Neuron (in vitro differentiated cells): ENCODE measurements at regions not wholly inside any gene's neighbourhood (a gene's known extent, or its start where the extent isn't known, plus 50 kb on each side); places are given as distances from the start of the nearest gene placed in this dataset.
"Not testable (repeated sequence)": the region's sequence is repeated elsewhere in the genome, so short reads cannot be mapped to it uniquely, and the experiment has no call there.

Experiments used
- H2AFZ ChIP-seq: one replicate; pipeline ENCODE4 v1.6.1; 2013; ENCODE audit warnings: low read depth, mild to moderate bottlenecking, inconsistent platforms, low read length, moderate library complexity
- H3K27me3 ChIP-seq: one replicate; pipeline ENCODE4 v1.6.1; 2013; ENCODE audit warnings: low read length; ENCODE audit not compliant: insufficient read depth
- H3K36me3 ChIP-seq: one replicate; pipeline ENCODE4 v1.6.1; 2013; ENCODE audit warnings: low read length; ENCODE audit not compliant: insufficient read depth
- H3K4me1 ChIP-seq: one replicate; pipeline ENCODE4 v1.6.1; 2013; ENCODE audit warnings: low read length; ENCODE audit not compliant: insufficient read depth
- H3K4me3 ChIP-seq: 2 replicates; pipeline ENCODE4 v1.5.1; 2013; ENCODE audit warnings: mild to moderate bottlenecking, low read length, moderate library complexity
- H3K9me3 ChIP-seq: one replicate; pipeline ENCODE4 v1.6.1; 2013; ENCODE audit warnings: low read length

DNA sequence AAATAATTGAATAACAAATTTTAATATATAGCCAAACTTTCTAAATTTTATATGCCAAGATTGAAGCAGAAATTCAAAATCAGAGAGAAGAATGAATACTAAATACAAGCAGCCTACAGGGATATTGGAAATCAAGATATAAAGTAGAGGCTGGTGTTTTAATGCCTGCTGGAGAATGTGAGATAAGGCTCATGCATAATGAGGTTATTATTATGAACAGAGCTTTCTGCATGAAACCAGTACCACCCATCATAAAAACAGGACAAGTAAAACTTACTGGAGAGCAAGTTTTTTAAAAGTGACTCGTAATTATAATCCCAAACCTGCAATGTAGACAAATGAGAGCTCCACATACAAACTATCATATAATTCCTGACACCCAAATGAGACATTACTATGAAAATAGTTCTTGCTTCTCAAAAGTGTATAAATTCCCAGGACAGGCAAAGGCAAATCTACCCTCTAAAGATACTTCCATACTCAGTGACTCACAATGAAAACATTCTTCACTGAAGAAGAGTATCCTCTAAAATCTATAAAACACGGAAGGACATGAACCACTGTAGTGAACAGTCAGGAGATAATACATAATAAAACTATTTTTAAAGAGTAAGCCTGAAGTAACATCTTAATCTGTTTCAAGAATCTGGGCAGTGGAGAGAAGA, 532.0 kb upstream of the GRAMD2B start:
- Histone ChIP-seq H3K4me3 (no peak overlapping the region), H2AFZ (no peak overlapping the region), H3K9me3 (no peaks in the 10 kb centered on the region), H3K4me1 (no peaks in the 10 kb centered on the region), H3K27me3 (no peaks in the 10 kb centered on the region), H3K36me3 (no peaks in the 10 kb centered on the region)

DNA sequence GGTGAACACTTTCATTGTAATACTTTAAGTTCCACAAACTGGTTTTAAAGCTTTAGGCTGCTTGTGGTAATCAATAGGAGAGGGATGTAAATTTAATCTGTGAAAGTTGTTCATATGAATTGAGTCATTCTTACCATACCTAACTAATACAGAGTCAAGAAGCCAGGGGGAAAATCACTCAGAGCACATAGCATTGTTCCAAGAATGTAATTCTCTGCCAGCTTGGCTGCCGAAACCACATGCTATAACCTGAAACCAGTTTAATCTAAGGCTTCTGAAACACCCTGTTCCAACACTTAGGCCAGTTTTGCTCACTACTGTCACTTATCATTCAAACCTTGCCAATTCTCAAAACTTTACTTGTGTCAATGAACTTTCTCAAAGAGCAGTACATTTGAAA, 528.8 kb upstream of the GRAMD2B start:
- no peak overlapping the region for H2AFZ ChIP-seq
- H3K36me3 ChIP-seq: no peaks in the 10 kb centered on the region
- no peaks in the 10 kb centered on the region for H3K4me1 ChIP-seq
- no peaks in the 10 kb centered on the region for H3K27me3 ChIP-seq
- H3K4me3 ChIP-seq: no peak overlapping the region
- no peaks in the 10 kb centered on the region for H3K9me3 ChIP-seq

DNA sequence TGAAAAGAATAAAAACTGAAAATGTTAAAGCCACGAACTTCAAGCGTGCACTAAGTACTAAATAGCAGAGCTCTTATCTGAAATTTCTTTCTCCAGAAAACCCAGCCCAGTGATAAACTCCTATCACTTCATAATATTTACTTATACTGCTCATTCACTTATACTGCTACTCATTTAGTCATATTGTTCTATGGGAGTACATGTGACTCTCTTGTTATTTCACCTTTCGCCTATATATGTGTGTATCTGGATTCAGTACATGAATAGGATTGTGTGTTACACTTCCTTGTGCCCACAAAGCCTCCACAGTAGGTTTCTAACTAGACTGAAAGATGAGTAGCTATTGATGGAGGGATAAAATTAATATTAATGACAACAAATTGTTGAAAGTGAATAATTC, 526.8 kb upstream of the GRAMD2B start:
- H3K27me3 ChIP-seq: no peaks in the 10 kb centered on the region
- no peaks in the 10 kb centered on the region for H3K4me1 ChIP-seq
- H2AFZ ChIP-seq: no peak overlapping the region
- no peak overlapping the region for H3K4me3 ChIP-seq
- H3K9me3 ChIP-seq: no peaks in the 10 kb centered on the region
- no peaks in the 10 kb centered on the region for H3K36me3 ChIP-seq

DNA sequence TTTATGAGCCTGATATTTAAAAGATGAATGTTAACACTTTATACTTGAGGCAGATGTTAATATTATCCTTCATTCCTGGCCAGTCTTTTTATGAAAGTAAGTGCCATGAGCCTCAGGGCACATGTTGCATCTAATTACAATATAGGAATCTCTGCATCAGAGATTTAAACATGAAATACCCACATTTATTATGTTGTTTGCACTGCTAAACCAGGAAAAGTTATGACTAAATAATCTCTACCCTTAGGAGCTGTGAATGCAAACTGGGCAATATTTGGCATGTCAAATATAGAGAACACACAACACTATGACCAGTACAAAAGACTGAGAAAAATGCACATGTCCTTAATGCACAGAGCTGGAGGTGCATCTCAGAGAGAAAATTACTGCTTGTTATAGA, 526.1 kb upstream of the GRAMD2B start:
- Histone ChIP-seq H3K4me1 (no peaks in the 10 kb centered on the region), H2AFZ (no peak overlapping the region), H3K27me3 (no peaks in the 10 kb centered on the region), H3K4me3 (no peak overlapping the region), H3K36me3 (no peaks in the 10 kb centered on the region), H3K9me3 (no peaks in the 10 kb centered on the region)

DNA sequence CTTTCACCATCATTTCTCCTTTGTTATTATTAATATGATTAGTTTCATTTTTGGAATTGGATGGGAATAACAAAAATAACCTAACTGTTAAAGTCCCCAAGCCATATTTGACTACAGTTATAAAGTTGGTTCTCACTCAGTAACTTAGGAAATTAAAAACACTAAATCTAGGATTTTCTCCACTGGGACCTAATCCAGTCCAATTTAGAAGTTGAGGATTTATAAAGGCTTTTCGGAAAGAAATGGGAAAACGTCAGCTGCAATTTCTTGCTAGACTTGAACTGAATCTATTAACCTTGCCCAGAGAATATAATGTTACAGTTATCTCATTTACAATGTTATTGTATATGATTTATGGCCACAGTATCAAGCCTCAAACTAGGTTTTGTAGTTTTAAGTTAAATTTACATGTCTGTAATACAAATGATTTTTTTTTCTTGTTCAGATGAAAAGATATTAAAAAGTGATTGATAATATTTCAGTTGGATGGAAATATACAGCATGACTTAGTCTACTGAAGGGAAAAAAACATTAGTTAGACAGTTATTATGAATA, 524.3 kb upstream of the GRAMD2B start:
- H3K27me3 ChIP-seq: no peaks in the 10 kb centered on the region
- H2AFZ ChIP-seq: no peak overlapping the region
- no peaks in the 10 kb centered on the region for H3K36me3 ChIP-seq
- no peaks in the 10 kb centered on the region for H3K9me3 ChIP-seq
- no peak overlapping the region for H3K4me3 ChIP-seq
- H3K4me1 ChIP-seq: no peaks in the 10 kb centered on the region

DNA sequence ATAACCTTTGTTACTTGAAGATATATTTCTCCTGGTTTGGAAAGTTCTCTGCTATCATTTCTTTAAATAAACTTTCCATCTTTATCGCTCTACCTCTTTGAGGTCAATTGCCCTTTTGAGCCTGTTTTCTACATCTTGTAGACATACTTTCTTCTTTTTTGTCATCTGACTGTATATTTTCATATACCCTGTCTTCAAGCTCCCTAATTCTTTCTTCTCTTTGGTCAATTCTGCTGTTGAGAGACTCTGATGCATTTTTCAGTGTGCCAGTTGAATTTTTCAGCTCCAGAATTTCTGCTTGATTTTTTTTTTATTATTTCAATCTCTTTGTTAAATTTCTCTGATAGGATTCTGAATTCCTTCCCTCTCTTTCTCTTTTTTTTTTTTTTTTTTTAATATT, 511.2 kb upstream of the GRAMD2B start:
- H2AFZ ChIP-seq: no peak overlapping the region
- H3K27me3 ChIP-seq: no peaks in the 10 kb centered on the region
- H3K9me3 ChIP-seq: peaks cover 4% of the 10 kb centered on the region
- H3K4me1 ChIP-seq: no peaks in the 10 kb centered on the region
- H3K36me3 ChIP-seq: no peaks in the 10 kb centered on the region
- H3K4me3 ChIP-seq: no peak overlapping the region

DNA sequence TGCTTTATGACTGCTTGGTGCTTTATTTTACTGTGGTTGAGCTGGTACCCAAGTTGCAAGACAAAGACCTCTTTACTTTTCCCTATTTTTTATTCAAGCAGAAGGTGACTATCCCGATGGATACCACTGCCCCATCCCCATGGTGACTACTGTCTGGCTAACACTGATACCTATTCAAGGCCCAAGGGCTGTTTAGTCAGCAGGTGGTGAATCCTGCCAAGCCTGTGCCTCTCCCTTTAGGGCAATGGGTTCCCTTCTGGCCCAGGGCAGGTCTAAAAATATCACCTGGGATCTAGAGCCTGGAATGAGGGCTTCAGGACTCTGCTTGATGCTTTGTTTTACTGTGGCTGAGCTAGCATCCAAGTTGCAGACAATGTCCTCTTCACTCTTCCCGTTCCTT, 510.0 kb upstream of the GRAMD2B start:
- H3K4me1 ChIP-seq: no peaks in the 10 kb centered on the region
- H3K4me3 ChIP-seq: no peak overlapping the region
- no peaks in the 10 kb centered on the region for H3K27me3 ChIP-seq
- no peaks in the 10 kb centered on the region for H3K36me3 ChIP-seq
- H3K9me3 ChIP-seq: peaks cover 4% of the 10 kb centered on the region
- no peak overlapping the region for H2AFZ ChIP-seq

DNA sequence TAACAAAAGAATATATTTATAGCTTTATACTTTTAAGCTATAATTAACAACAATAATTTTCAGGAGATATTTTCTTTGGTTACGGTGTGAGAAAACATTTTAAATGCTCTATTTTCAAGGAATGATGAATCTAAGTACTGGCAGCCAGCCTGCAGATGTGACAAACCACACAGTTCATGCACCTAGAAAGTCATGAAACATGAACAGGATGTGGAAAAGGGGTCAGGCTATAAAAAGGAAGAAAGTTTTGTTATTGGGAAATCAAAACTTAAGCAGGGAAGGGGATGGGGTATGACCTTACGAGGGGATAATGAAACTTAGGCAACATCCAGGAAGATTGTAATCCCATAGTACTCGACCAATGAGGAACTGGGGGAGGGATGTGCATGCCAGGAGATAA, 508.7 kb upstream of the GRAMD2B start:
- Histone ChIP-seq H3K4me3 (no peak overlapping the region), H2AFZ (no peak overlapping the region)

DNA sequence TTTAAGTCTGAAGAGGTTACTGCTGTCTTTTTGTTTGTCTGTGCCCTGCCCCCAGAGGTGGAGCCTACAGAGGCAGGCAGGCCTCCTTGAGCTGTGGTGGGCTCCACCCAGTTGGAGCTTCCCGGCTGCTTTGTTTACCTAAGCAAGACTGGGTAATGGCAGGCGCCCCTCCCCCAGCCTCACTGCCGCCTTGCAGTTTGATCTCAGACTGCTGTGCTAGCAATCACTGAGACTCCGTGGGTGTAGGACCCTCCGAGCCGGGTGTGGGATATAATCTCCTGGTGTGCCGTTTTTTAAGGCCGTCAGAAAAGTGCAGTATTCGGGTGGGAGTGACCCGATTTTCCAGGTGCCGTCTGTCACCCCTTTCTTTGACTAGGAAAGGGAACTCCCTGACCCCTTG, 499.3 kb upstream of the GRAMD2B start:
- H3K4me3 ChIP-seq, H2AFZ ChIP-seq, H3K4me1 ChIP-seq, H3K36me3 ChIP-seq, H3K27me3 ChIP-seq, H3K9me3 ChIP-seq: not testable (repeated sequence)

More for the DNA sequence above, 508.7 kb upstream of the GRAMD2B start:
- Histone ChIP-seq H3K27me3 (no peaks in the 10 kb centered on the region), H3K9me3 (peaks cover 4% of the 10 kb centered on the region), H3K36me3 (no peaks in the 10 kb centered on the region), H3K4me1 (no peaks in the 10 kb centered on the region)

DNA sequence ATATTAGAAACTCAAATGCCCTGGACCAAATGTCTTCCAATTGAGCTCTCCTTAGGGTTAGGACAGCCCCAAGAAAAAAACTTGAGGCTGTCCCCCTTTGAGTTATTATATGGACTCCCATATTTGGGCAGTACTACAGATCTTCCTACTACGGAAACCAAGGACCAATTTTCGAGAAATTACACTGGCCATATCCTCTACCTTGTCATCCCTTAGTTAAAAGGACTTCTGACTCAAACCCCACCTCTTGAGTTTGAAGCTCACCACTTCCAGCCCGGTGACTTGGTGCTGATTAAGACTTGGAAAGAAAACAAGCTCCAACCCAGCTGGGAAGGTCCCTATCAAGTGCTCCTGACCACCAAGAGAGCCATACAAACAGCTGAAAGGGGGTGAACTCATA, 497.0 kb upstream of the GRAMD2B start:
- Histone ChIP-seq H3K4me3 (no peak overlapping the region), H3K9me3 (peaks cover 3% of the 10 kb centered on the region), H3K36me3 (no peaks in the 10 kb centered on the region), H2AFZ (no peak overlapping the region), H3K4me1 (no peaks in the 10 kb centered on the region), H3K27me3 (no peaks in the 10 kb centered on the region)

DNA sequence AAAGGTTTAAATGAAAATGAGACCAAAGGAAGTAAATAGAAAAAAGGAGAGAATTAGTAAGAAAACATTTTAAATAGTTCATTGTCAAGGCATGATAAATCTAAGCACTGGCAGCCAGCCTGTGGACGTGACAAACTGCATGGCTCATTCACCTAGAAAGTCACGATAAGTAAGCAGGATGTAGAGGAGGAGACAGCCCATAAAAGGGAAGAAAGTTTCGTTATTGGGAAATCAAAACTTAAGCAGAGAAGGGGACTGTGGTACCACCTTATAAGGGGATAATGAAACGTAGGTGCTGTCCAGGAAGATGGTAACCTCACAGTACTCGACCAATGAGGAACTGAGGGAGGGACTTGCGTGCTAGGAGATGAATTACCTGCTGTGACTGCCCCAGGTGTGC, 494.5 kb upstream of the GRAMD2B start:
- H3K4me3 ChIP-seq: no peak overlapping the region
- H3K27me3 ChIP-seq: no peaks in the 10 kb centered on the region
- no peak overlapping the region for H2AFZ ChIP-seq
- no peaks in the 10 kb centered on the region for H3K36me3 ChIP-seq
- no peaks in the 10 kb centered on the region for H3K4me1 ChIP-seq
- H3K9me3 ChIP-seq: peaks cover 5% of the 10 kb centered on the region

DNA sequence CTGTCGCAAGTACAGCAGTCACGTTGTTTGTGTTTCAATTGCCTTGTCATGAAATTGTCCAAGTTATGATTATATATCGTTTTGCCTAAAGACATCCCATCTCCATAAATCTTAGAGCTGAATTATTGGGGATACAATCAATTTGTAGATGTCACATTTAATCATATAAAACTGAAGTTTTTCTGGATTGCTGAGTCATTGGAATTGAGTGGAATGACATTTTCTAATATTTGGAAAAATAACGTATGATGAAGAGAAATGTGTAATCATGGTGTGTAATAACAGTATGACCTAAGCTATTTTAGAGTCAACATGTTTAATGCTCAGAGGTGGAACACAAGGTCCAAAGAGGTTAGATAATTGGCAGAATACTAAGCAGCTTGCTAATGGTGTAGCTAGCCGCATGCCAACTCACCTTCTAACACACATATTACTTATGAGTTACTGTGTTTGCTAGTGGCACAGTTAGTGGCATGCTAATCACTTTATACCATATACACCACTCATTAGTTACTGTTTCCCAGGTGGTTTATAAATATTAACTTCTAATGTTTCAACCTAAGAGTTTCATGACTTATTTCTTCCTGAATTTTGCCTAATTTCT, 473.1 kb upstream of the GRAMD2B start:
- no peak overlapping the region for H2AFZ ChIP-seq
- no peak overlapping the region for H3K4me3 ChIP-seq
- no peaks in the 10 kb centered on the region for H3K9me3 ChIP-seq
- no peaks in the 10 kb centered on the region for H3K36me3 ChIP-seq
- no peaks in the 10 kb centered on the region for H3K4me1 ChIP-seq
- H3K27me3 ChIP-seq: no peaks in the 10 kb centered on the region

DNA sequence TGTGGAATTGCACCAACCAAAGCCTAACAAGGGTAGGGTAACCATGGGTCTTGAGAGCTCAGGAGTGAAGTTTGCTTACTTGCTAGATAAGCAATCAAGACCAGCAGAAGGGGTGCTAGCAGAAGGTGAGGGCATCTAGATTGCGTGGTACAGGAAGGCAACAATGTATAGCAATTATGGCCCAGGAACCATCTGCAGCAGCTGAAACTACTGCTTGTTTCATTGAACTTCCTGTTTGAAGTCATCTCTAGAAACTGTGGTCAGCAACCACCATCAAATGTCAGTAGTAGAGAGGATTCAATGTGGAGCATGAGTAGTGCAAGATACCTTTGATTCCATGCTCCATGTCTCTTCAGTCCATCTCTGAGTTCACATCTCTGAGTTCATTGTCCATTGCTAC, 462.1 kb upstream of the GRAMD2B start:
- H3K36me3 ChIP-seq: no peaks in the 10 kb centered on the region
- no peaks in the 10 kb centered on the region for H3K9me3 ChIP-seq
- no peak overlapping the region for H3K4me3 ChIP-seq
- H3K27me3 ChIP-seq: no peaks in the 10 kb centered on the region
- no peaks in the 10 kb centered on the region for H3K4me1 ChIP-seq
- no peak overlapping the region for H2AFZ ChIP-seq

DNA sequence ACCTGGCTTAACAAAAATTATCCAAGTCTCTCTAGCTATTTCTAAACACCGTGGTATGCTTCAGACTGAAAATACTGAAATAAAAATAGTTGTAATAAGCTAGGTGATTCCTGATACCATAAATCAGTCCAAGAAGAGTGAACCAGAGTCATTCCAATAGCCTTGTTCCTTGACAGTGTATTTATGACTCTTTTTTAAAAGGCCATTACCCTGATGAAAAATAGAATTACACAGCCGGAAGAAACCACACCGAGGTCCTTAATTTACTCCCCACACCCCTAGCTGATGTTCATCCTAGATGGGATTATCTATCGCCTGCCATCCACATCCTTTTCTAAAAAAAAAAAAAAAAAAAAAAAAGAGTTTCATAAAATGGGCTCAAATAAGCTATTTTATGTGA, 457.6 kb upstream of the GRAMD2B start:
- H3K4me3 ChIP-seq: no peak overlapping the region
- H2AFZ ChIP-seq: no peak overlapping the region
- H3K27me3 ChIP-seq: no peaks in the 10 kb centered on the region
- H3K36me3 ChIP-seq: no peaks in the 10 kb centered on the region
- peaks cover under 1% of the 10 kb centered on the region for H3K4me1 ChIP-seq
- H3K9me3 ChIP-seq: peaks cover 3% of the 10 kb centered on the region
